Mucosa of rectum (tissue), 2 donors: ENCODE measurements at regions not wholly inside any gene's neighbourhood (a gene's known extent, or its start where the extent isn't known, plus 50 kb on each side); places are given as distances from the start of the nearest gene placed in this dataset.

Source experiments
- H3K27ac ChIP-seq, 2 donors: one replicate each; pipeline ENCODE4 v1.7.0; 2013; ENCODE audit warnings: inconsistent platforms in 2 of 2, low read depth in 2 of 2, low read length in 2 of 2
- H3K27me3 ChIP-seq, 2 donors: one replicate each; pipeline ENCODE4 v1.7.0; 2013; ENCODE audit warnings: low read length in 2 of 2; ENCODE audit not compliant: control insufficient read depth in 2 of 2, insufficient read depth in 2 of 2
- H3K36me3 ChIP-seq, 2 donors: one replicate each; pipeline ENCODE4 v1.7.0; 2013; ENCODE audit warnings: low read length in 2 of 2; ENCODE audit not compliant: control insufficient read depth in 2 of 2, insufficient read depth in 2 of 2
- H3K4me1 ChIP-seq, 2 donors: one replicate each; pipeline ENCODE4 v1.7.0; 2013; ENCODE audit warnings: low read length in 2 of 2, mild to moderate bottlenecking in 1 of 2; ENCODE audit not compliant: control insufficient read depth in 2 of 2, insufficient read depth in 2 of 2
- H3K4me3 ChIP-seq, 2 donors: one replicate each; pipeline ENCODE4 v1.7.0; 2013; ENCODE audit warnings: low read length in 2 of 2
- H3K9ac ChIP-seq, 2 donors: one replicate each; pipeline ENCODE4 v1.7.0; 2013; ENCODE audit warnings: low read length in 2 of 2, low read depth in 1 of 2, mild to moderate bottlenecking in 1 of 2
- H3K9me3 ChIP-seq, 2 donors: one replicate each; pipeline ENCODE4 v1.7.0; 2013; ENCODE audit warnings: low read length in 2 of 2; ENCODE audit not compliant: control insufficient read depth in 2 of 2
- donor health status: healthy.
- donor health status: Normal muscosa, but diverticular disease.

DNA sequence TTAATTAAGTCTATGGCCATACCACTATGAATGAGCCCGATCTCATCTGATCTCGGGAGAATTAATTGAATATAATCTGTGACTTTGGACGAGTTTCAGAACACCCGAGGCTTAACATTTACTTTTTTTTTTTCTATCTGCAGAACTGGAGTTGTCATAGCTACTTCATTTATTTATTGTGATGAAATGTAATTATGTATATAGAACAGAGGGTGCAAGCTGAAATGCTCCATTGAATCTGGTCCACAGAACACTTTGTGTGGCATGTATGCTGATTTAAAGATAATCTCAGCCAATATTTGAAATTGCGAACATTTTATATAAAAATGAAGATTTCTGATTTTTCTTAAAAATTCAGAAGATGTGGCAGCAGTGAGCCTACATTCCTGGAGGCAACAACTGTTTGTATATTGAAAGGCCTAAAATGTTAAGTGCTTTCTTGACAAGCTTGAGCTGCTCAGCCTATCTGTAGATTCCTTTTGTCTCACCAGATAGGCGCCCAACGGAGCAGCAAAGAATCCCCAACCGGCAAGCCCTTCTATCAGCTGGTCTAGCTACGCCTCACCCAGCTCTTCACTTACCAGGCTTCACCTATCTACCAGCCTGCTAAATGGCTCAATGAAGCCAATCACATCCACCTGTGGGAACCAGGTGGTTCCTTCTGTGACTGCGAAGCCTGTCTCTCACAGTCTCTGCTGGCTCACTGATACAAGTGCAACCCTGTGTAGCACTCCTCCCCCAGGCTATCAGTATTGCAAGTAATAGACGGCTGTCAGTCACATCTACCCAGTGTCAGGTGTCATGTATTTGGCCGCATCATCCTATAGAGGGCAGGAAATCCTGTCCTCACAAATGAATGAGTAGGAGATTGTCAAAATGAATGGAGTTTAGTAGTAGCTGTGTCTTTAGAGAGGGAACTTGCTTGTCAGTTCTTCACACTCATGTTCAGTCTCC, 170.6 kb upstream of the MRPS30 start:
- Histone ChIP-seq H3K9me3 (peaks cover 0 to 1% of the 10 kb centered on the region in 2 donors), H3K27me3 (no peaks in the 10 kb centered on the region), H3K4me3 (no peak overlapping the region), H3K36me3 (no peaks in the 10 kb centered on the region), H3K4me1 (no peaks in the 10 kb centered on the region), H3K27ac (no peak overlapping the region), H3K9ac (no peak overlapping the region)

DNA sequence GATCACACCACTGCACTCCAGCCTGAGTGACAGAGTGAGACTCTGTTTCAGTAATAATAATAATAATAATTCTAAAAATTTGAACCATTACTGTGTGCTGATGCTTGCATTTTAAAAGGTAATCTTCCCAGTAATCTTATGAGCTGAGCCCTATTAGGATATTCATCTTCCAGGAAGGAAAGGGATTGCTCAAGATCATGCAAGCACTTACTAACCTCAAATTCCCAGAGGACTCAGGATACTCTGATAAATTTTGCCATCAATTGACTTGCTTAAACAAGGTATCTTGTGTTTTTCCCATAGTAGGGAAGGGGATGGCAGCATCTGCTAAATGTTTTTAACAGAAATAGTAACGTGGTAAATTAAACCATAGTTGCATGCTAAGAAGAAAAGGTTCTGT, 176.4 kb upstream of the MRPS30 start:
- H3K27ac ChIP-seq, result no peak overlapping the region
- no peak overlapping the region for H3K4me3 ChIP-seq
- no peaks in the 10 kb centered on the region for H3K4me1 ChIP-seq
- H3K36me3 ChIP-seq, result no peaks in the 10 kb centered on the region
- H3K27me3 ChIP-seq, result no peaks in the 10 kb centered on the region
- H3K9ac ChIP-seq, result no peak overlapping the region
- H3K9me3 ChIP-seq, result peaks cover 0 to 3% of the 10 kb centered on the region in 2 donors

DNA sequence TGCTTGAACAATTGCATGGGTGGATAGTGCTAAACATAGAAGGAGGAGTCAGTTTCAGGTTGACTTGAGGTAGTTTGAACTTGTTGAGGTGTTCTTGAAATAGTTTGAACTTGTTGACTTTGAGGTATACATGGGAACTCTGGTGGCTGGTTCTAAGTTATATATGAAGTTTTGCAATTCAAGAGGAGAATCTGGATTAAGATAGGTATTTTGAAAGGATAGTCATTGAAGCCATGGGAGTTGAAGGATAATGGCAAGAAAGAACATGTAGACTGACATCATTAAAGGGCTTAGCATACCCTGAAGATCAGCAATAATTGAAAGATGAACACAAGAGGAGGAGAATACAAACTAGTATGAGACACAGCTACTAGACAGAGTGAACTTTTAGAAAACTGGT, 181.9 kb upstream of the MRPS30 start:
- Histone ChIP-seq H3K4me3 (no peak overlapping the region), H3K9me3 (peaks cover 0 to 3% of the 10 kb centered on the region in 2 donors), H3K36me3 (no peaks in the 10 kb centered on the region), H3K9ac (no peak overlapping the region), H3K4me1 (no peaks in the 10 kb centered on the region), H3K27me3 (no peaks in the 10 kb centered on the region), H3K27ac (no peak overlapping the region)

DNA sequence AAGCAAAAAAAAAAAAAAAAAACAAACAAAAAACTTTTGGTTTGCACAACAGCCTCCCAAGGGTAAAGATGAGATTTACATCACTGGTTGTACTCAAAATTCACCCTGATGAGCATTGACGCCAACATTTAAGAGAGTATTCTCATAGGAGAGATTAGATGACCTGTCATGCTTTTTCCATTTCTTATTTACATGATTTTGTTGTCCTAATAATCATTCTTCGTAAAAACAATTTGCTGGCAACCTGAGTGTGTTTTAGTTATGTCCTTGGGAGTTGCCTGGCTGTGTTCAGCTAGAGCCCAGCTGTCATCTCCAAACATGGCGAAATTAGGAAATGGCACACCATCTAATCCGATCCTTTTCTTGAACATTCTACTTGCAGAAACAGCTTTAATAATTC, 186.4 kb upstream of the MRPS30 start:
- no peaks in the 10 kb centered on the region for H3K36me3 ChIP-seq
- no peaks in the 10 kb centered on the region for H3K9me3 ChIP-seq
- no peak overlapping the region for H3K27ac ChIP-seq
- no peaks in the 10 kb centered on the region for H3K4me1 ChIP-seq
- H3K27me3 ChIP-seq, result no peaks in the 10 kb centered on the region
- H3K4me3 ChIP-seq, result no peak overlapping the region
- H3K9ac ChIP-seq, result no peak overlapping the region

DNA sequence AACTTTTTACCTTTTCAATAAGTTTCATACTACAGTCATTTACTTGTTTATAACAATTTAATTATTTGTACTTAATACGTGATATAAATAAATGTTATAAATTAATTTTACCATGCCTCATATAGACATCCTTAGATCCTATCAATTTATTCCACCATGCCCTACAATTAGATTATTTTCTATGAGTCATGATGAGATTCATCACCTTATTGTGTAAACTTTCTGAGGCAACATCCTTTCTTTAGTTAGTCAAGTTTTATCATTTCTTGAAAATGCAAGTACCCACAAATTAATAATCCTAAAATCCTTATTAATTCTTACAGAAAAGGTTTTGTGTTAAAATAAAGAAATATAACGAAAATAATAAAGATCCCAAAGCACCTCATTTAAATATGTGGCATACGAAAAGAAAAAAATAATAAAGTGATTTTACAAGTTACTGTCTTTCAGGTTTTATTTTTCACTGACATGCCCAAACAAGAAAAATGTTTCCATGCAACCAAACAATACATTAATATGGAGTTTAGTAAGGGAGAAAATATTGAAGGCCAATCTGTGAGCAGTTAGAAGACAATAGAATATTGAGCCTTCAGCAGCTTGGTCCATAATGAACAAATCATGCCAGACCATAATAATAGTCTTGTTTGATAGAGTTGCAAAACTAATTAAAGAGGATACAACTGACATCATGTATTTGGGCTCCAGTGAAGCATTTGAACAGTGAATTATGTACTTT, 188.7 kb upstream of the MRPS30 start:
- no peaks in the 10 kb centered on the region for H3K4me1 ChIP-seq
- H3K36me3 ChIP-seq, result no peaks in the 10 kb centered on the region
- no peak overlapping the region for H3K27ac ChIP-seq
- no peak overlapping the region for H3K9ac ChIP-seq
- H3K4me3 ChIP-seq, result no peak overlapping the region
- no peaks in the 10 kb centered on the region for H3K9me3 ChIP-seq
- H3K27me3 ChIP-seq, result no peaks in the 10 kb centered on the region

DNA sequence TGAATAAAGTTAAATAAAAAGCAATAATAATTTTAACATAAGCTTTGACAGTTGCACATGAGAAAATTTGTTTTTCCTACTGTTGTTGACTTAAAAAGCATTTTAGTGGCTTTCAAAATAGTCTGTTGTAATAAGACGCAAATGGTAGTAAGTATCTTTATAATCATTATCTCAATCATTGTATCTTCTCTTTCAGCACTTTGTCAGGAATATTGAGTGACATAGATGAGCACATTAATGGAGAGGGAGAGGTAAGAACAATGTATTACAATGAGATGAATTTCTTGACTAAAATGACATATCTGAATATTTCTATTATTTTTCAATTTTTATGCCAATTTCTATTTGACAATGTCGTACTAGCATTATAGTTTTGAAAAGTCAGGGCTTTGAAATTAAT, 193.9 kb upstream of the MRPS30 start:
- Histone ChIP-seq H3K27me3 (no peaks in the 10 kb centered on the region), H3K4me3 (no peak overlapping the region), H3K36me3 (no peaks in the 10 kb centered on the region), H3K9me3 (no peaks in the 10 kb centered on the region), H3K27ac (no peak overlapping the region), H3K9ac (no peak overlapping the region), H3K4me1 (no peaks in the 10 kb centered on the region)

DNA sequence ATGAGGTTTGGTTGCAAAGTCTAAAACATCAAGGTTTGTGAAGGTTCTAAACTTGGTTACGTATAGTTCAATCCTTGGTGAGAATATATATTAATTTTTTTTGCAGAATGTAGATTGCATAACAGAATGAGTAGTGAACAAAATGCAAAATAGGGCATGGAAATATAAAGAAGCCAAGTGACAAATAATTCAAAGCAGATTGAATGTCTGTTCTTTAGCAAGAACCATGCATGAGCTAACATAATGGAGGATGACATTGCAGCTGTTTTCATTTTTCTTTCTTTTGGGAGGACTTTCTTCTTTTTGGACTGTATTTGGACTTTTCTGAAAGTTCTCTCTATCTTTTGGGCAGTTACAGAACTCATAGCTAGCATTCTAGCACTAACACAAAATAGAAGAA, 194.8 kb upstream of the MRPS30 start:
- H3K4me1 ChIP-seq, result no peaks in the 10 kb centered on the region
- H3K4me3 ChIP-seq, result no peak overlapping the region
- no peak overlapping the region for H3K27ac ChIP-seq
- no peaks in the 10 kb centered on the region for H3K27me3 ChIP-seq
- H3K36me3 ChIP-seq, result no peaks in the 10 kb centered on the region
- H3K9me3 ChIP-seq, result no peaks in the 10 kb centered on the region
- H3K9ac ChIP-seq, result no peak overlapping the region

DNA sequence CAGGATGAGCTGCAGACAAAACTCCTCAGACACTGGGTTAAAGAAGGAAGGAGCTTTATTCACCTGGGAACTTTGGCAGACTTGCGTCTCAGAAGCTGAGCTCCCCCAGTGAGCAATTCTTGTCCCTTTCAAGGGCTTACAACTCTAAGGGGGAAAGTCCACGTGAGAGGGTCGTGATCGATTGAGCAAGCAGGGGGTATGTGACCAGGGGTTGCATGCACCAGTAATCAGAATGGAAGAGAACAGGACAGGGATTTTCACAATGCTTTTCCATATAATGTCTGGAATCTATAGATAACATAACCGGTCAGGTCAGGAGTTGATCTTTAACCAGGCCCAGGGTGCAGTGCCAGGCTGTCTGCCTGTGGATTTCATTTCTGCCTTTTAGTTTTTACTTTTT, 202.8 kb upstream of the MRPS30 start:
- Histone ChIP-seq H3K27ac (no peak overlapping the region), H3K9ac (no peak overlapping the region), H3K27me3 (no peaks in the 10 kb centered on the region), H3K4me1 (no peaks in the 10 kb centered on the region), H3K36me3 (no peaks in the 10 kb centered on the region), H3K9me3 (no peaks in the 10 kb centered on the region), H3K4me3 (no peak overlapping the region)

DNA sequence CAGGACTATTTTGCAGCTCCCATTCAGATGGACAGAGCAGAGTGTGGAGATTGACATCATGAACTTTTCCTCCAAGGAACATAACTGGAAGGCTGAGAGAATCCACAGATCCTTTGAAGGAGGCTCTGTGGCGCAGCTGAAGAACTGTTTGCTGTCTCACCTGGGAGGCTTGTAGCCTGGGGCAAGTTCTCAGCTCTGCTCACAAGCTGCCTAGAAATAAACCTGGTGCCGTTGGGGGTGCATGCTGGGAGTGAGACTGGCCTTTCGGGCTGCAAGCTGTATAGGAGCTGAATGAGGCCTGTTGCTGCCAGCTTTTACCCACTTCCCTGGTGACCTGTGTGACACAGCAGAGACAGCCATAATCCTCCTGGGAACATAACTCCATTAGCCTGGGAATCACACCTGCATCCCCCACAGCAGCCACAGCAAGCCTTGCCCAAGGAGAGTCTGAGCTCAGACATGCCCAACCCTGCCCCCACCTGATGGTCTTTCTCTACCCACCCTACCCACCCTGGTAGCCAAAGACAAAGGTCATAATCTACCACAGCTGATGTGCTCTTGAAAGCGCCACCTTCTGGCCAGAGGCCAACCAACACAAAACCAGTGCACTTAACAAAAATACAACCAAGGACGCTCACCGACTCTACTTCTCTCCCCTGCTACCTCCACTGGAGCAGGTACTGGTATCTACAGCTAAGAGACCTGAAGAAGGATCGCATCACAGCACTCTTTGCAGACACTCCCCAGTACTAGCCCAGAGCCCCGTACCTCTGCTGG, 205.1 kb upstream of the MRPS30 start:
- no peak overlapping the region for H3K9ac ChIP-seq
- no peaks in the 10 kb centered on the region for H3K9me3 ChIP-seq
- H3K27ac ChIP-seq, result no peak overlapping the region
- H3K36me3 ChIP-seq, result no peaks in the 10 kb centered on the region
- no peaks in the 10 kb centered on the region for H3K4me1 ChIP-seq
- H3K27me3 ChIP-seq, result no peaks in the 10 kb centered on the region
- no peak overlapping the region for H3K4me3 ChIP-seq

DNA sequence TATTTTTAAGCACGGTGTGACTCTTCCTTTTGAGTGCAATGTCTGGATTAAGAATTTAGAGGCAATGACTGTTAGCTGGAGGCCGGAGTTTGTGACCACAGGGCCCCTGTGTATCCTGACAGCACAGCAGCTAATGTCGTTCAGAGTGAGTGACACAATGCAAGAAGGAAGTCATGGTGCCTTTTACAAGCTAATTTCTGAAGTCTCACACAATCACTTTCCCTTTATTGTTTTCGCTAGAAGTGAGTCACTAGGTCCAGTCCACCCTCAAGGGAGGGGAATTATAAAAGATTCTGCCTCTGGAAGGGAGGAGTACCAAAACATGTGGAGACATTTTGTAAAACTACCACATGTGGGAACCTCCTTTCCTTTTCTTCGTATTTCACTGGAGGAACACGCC, 185.5 kb upstream of the FGF10 start:
- H3K4me1 ChIP-seq, result no peaks in the 10 kb centered on the region
- no peak overlapping the region for H3K9ac ChIP-seq
- H3K36me3 ChIP-seq, result no peaks in the 10 kb centered on the region
- no peaks in the 10 kb centered on the region for H3K9me3 ChIP-seq
- H3K27ac ChIP-seq, result no peak overlapping the region
- no peaks in the 10 kb centered on the region for H3K27me3 ChIP-seq
- no peak overlapping the region for H3K4me3 ChIP-seq
